ENCODE measurements at regions not wholly inside any gene's neighbourhood (a gene's known extent, or its start where the extent isn't known, plus 50 kb on each side); places are given as distances from the start of the nearest gene placed in this dataset.

DNA sequence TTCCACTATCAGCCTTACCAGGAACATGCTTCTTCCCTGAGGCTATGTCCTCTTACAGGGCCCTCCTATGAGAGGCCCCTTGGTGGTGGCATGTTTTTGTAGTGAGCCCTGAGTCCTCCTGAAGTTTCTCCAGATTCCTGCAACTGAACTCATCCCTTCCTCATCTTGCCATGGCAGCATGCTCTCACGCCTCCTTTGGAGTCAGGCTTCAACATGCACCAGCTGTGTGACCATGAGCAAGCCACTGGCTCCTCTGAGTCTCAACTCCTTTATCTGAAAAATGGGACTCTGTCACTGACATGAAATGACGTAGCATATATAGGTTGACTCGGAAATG is 216.3 kb upstream of the TLE3 start:
- Histone ChIP-seq H3K4me3 (no peak overlapping the region), H3K9me3 (no peaks in the 10 kb centered on the region), H3K4me1 (peaks cover 4 to 5% of the 10 kb centered on the region in 2 donors), H3K27me3 (no peaks in the 10 kb centered on the region), H3K27ac (no peak overlapping the region), H3K36me3 (no peaks in the 10 kb centered on the region)
- no peak for TF ChIP-seq POLR2A (IDR thresholded peaks at IDR 0.05)
- TF ChIP-seq, protein P1, sequence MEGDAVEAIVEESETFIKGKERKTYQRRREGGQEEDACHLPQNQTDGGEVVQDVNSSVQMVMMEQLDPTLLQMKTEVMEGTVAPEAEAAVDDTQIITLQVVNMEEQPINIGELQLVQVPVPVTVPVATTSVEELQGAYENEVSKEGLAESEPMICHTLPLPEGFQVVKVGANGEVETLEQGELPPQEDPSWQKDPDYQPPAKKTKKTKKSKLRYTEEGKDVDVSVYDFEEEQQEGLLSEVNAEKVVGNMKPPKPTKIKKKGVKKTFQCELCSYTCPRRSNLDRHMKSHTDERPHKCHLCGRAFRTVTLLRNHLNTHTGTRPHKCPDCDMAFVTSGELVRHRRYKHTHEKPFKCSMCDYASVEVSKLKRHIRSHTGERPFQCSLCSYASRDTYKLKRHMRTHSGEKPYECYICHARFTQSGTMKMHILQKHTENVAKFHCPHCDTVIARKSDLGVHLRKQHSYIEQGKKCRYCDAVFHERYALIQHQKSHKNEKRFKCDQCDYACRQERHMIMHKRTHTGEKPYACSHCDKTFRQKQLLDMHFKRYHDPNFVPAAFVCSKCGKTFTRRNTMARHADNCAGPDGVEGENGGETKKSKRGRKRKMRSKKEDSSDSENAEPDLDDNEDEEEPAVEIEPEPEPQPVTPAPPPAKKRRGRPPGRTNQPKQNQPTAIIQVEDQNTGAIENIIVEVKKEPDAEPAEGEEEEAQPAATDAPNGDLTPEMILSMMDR (IDR thresholded peaks at IDR 0.05): no peak
- intact Hi-C loops (cut with DNase I; ENCODE audit: low total_unique reads): no loop called here
- DNase-seq: no peak

GRCh38 chr15:70313099-70314017 is 215.6 kb upstream of the TLE3 start:
- intact Hi-C loops (cut with DNase I; ENCODE audit: low total_unique reads): no loop called here

GRCh38 chr15:70311821-70312220 is 214.1 kb upstream of the TLE3 start:
- TF ChIP-seq POLR2A (IDR thresholded peaks at IDR 0.05): no peak
- TF ChIP-seq, protein P1 (IDR thresholded peaks at IDR 0.05): no peak
- no peak for DNase-seq
- Histone ChIP-seq H3K4me1 (peaks cover 4 to 5% of the 10 kb centered on the region in 2 donors), H3K4me3 (no peak overlapping the region), H3K27ac (no peak overlapping the region), H3K27me3 (no peaks in the 10 kb centered on the region), H3K9me3 (no peaks in the 10 kb centered on the region), H3K36me3 (no peaks in the 10 kb centered on the region)
- intact Hi-C loops (cut with DNase I; ENCODE audit: low total_unique reads): no loop called here

More at GRCh38 chr15:70313099-70314017, 215.6 kb upstream of the TLE3 start:
- no peak overlapping the region for H3K27ac ChIP-seq
- H3K4me3 ChIP-seq: no peak overlapping the region
- H3K4me1 ChIP-seq: peaks cover 4 to 5% of the 10 kb centered on the region in 2 donors
- H3K27me3 ChIP-seq: no peaks in the 10 kb centered on the region
- H3K9me3 ChIP-seq: no peaks in the 10 kb centered on the region
- no peak for TF ChIP-seq POLR2A (IDR thresholded peaks at IDR 0.05)
- TF ChIP-seq, protein P1 (IDR thresholded peaks at IDR 0.05): no peak
- no peak for DNase-seq
- H3K36me3 ChIP-seq: no peaks in the 10 kb centered on the region

- no peaks in the 10 kb centered on the region for H3K9me3 ChIP-seq
- intact Hi-C loops (cut with DNase I; ENCODE audit: low total_unique reads): no loop called here
- no peaks in the 10 kb centered on the region for H3K27me3 ChIP-seq
- no peak overlapping the region for H3K4me3 ChIP-seq
- TF ChIP-seq, protein P1 (IDR thresholded peaks at IDR 0.05): no peak
- no peak for TF ChIP-seq POLR2A (IDR thresholded peaks at IDR 0.05)
- H3K27ac ChIP-seq: no peak overlapping the region
- no peaks in the 10 kb centered on the region for H3K36me3 ChIP-seq
- DNase-seq: no peak
- H3K4me1 ChIP-seq: no peaks in the 10 kb centered on the region
Measured at GRCh38 chr15:70309716-70310115, 212.0 kb upstream of the TLE3 start.

DNA sequence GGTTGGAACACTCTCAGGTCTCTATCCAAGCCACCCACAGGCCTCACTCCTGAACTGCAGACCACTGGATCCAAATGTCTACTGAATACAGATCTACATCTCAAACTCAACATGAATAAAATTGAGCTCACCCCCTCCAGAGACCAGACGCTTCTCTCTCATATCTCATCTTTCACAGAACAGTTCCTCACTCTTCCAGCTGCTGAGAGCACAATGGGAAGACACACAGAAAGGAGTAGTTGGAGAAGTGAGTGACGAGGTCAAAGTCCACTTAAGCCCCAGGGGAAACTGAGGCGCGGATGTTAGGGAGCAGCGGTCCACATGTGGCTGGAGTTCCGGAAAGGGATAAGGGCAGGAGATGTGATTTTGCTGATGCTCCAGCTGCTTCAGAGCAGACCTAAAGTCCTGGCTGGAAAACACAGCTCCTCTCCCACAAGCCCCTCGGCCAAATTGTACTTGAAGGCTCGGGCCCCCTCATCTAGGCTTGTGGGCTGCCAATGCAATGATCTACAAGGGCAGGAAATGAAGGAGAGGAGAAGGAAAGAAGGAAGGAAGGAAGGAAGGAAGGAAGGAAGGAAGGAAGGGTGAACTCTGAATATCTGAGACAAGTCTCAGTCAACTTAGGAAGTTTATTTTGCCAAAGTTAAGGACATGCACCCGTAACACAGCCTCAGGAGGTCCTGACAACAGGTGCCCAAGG is 211.2 kb upstream of the TLE3 start:
- Histone ChIP-seq H3K9me3 (no peaks in the 10 kb centered on the region), H3K27me3 (no peaks in the 10 kb centered on the region), H3K27ac (no peak overlapping the region), H3K4me1 (no peaks in the 10 kb centered on the region), H3K4me3 (no peak overlapping the region), H3K36me3 (no peaks in the 10 kb centered on the region)
- DNase-seq: no peak
- TF ChIP-seq, protein P1 (IDR thresholded peaks at IDR 0.05): no peak
- TF ChIP-seq POLR2A (IDR thresholded peaks at IDR 0.05): no peak
- intact Hi-C loops (cut with DNase I; ENCODE audit: low total_unique reads): no loop called here
